Ovary (tissue), 3 donors: ENCODE measurements at regions not wholly inside any gene's neighbourhood (a gene's known extent, or its start where the extent isn't known, plus 50 kb on each side); places are given as distances from the start of the nearest gene placed in this dataset.

Source experiments
- CTCF ChIP-seq, 3 donors: fragments of 450-650 bp in 2 of 3; fragments of 200-600 bp in 1 of 3; IDR thresholded peaks; one replicate each; pipeline versions ENCODE4 v1.5.1 to v1.8.0; 2016 to 2022; ENCODE audit warnings: antibody characterized with exemption in 3 of 3, mild to moderate bottlenecking in 1 of 3
- POLR2A ChIP-seq: fragments of 450-650 bp; IDR thresholded peaks from one replicate; pipeline ENCODE4 v1.6.1; 2017; ENCODE audit warnings: antibody characterized with exemption, mild to moderate bottlenecking, moderate library complexity
- donor health status: DM: no; HTN: no; CAD: no.

DNA sequence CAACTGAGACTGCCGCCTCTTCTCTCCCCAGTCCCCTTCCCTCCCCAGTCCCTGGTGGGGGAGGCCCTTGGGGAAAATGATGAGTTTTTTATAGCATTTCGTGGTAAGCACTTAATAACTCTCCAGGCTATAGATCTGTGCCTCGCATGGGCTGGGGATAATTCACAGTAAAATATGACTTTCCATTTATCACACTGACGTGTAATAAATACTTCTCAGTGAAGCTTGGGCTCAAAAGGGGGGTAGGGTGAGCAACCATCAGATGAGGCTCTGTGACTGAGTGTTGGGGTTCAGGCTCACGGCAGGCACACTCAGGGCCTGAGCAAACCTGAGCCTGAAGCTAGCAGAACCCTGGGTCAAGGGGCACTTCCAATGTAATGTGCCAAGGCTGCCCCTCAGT is 101.6 kb downstream of the CCT6B start:
- TF ChIP-seq CTCF (IDR thresholded peaks at IDR 0.05): no peak
- TF ChIP-seq POLR2A: no peak
